ENCODE measurements at regions not wholly inside any gene's neighbourhood (a gene's known extent, or its start where the extent isn't known, plus 50 kb on each side); places are given as distances from the start of the nearest gene placed in this dataset.

DNA sequence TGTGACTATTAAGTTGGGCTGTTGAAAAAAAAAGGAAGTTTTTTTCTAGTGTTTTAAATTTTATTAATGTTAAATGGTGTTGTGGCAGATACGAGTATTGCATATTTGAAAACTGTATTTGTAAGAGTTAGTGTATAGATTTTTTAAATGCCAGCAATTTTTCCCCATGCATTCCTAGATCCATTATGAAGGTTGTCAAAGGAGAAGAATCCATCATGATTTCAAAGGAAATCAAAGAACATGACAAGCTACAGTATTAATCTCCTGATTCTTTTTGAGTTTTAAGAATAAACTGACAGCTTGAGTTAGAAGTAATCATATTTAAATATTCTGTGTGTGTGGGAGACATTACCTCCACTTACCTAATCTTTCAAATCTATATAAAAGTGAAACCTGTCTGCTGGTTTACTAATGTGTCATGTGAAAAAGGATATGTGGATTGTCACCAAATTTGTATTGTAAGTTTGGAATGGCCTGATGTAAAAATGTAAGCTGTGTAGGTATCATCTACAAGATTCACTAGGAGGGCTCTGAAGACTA, 111.0 kb upstream of the HS3ST5 start:
- no peaks in the 10 kb centered on the region for H3K27me3 ChIP-seq (ENCODE audit: control insufficient read depth in 2 of 2, insufficient read depth in 2 of 2, low read length in 2 of 2)
- no peak overlapping the region for H3K9ac ChIP-seq (replicated peaks; ENCODE audit: extremely low read depth, insufficient read depth, low read length)
- intact Hi-C loops (cut with micrococcal nuclease) (no loop called here), dilution Hi-C loops (cut with MboI; ENCODE audit: extremely low pct_ligation_motif_present, low sequenced_read_pairs) (no loop called here)
- no peaks in the 10 kb centered on the region for H3K4me1 ChIP-seq (ENCODE audit: control insufficient read depth, extremely low read depth, insufficient read depth, low read length)
- no TSS peak for BruUV-seq (replicated peaks)
- TF ChIP-seq, protein P1, sequence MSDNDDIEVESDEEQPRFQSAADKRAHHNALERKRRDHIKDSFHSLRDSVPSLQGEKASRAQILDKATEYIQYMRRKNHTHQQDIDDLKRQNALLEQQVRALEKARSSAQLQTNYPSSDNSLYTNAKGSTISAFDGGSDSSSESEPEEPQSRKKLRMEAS (IDR thresholded peaks at IDR 0.05; ENCODE audit: insufficient read depth, insufficient read length): no peak
- TF ChIP-seq FOS (IDR thresholded peaks at IDR 0.05; ENCODE audit: borderline replicate concordance, insufficient read depth, low read length) (no peak), EZH2 (IDR thresholded peaks at IDR 0.05; ENCODE audit: borderline replicate concordance, low read depth, low read length, severe bottlenecking) (no peak), POLR2A (IDR thresholded peaks at IDR 0.05; ENCODE audit: low read depth, low read length) (no peak)
- H2AFZ ChIP-seq (ENCODE audit: low read depth, low read length): no peak overlapping the region
- no peak overlapping the region for H3K4me3 ChIP-seq (replicated peaks in 1 of 3; ENCODE audit: insufficient read depth in 1 of 3, low read depth in 1 of 3, low read length in 3 of 3)
- FAIRE-seq (no peak), DNase-seq (ENCODE audit: low read depth, low spot score) (no peak)
- H3K27ac ChIP-seq (ENCODE audit: insufficient read depth, low read depth, low read length): no peak overlapping the region
- H3K4me2 ChIP-seq (ENCODE audit: insufficient read depth, low read length): no peak overlapping the region
- no peaks in the 10 kb centered on the region for H4K20me1 ChIP-seq (replicated peaks; ENCODE audit: control insufficient read depth, extremely low read depth, insufficient read depth, low read length)
- POLR2A ChIA-PET: no interaction called here
- H3K36me3 ChIP-seq (ENCODE audit: control insufficient read depth in 2 of 2, extremely low read depth in 1 of 2, insufficient read depth in 2 of 2, low read length in 2 of 2): no peaks in the 10 kb centered on the region
- CTCF ChIA-PET: no interaction called here
- no peaks in the 10 kb centered on the region for H3K9me1 ChIP-seq (replicated peaks; ENCODE audit: control insufficient read depth, extremely low read depth, insufficient read depth, low read length)
- H3K9me3 ChIP-seq (replicated peaks; ENCODE audit: control insufficient read depth, insufficient read depth, low read length): no peaks in the 10 kb centered on the region
- H3K79me2 ChIP-seq (ENCODE audit: control insufficient read depth, insufficient read depth, low read length): no peaks in the 10 kb centered on the region

DNA sequence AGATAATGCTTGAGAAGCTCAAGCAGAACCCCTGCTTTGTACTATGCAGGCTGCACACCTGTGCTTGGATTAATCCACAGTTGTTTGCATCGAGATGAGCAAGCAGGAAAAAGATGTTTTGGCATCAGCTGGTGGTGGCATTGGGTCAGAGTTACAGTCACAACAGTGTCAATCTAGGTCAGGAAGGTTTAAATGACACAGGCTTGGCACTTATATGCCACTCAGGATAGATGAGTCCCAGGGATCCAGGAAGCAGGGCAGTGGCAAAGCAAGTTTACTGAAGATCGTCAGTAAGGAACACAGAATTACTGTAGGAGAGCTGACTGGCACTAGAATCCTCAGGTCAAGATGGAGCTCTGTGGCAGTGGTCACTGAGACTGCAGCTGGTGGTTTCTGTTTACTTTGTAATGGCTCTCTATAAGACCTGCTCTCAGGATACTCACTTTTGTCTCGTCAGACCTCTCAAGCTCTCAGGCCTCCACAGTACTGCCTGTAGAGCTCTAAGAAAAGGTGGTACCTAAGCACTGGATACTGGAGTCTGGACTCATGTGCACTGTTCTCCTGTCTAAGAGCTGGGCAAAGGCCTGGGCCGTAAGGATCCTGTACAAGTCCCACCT, 110.1 kb upstream of the HS3ST5 start:
- no peak for TF ChIP-seq POLR2AphosphoS5 (IDR thresholded peaks at IDR 0.05; ENCODE audit: insufficient read depth, low read depth, low read length)
- TF ChIP-seq MYC (IDR thresholded peaks at IDR 0.05; ENCODE audit: low read depth, low read length): no peak
- no peak for TF ChIP-seq EZH2 (IDR thresholded peaks at IDR 0.05; ENCODE audit: borderline replicate concordance, low read depth, low read length, severe bottlenecking)
- TF ChIP-seq POLR2A (IDR thresholded peaks at IDR 0.05; ENCODE audit: low read depth, low read length): no peak
- no peak for TF ChIP-seq FOS (IDR thresholded peaks at IDR 0.05; ENCODE audit: borderline replicate concordance, insufficient read depth, low read length)
- no peak for TF ChIP-seq JUN (IDR thresholded peaks at IDR 0.05; ENCODE audit: borderline replicate concordance, insufficient read depth, insufficient read length, low read depth)
- TF ChIP-seq, protein P2, sequence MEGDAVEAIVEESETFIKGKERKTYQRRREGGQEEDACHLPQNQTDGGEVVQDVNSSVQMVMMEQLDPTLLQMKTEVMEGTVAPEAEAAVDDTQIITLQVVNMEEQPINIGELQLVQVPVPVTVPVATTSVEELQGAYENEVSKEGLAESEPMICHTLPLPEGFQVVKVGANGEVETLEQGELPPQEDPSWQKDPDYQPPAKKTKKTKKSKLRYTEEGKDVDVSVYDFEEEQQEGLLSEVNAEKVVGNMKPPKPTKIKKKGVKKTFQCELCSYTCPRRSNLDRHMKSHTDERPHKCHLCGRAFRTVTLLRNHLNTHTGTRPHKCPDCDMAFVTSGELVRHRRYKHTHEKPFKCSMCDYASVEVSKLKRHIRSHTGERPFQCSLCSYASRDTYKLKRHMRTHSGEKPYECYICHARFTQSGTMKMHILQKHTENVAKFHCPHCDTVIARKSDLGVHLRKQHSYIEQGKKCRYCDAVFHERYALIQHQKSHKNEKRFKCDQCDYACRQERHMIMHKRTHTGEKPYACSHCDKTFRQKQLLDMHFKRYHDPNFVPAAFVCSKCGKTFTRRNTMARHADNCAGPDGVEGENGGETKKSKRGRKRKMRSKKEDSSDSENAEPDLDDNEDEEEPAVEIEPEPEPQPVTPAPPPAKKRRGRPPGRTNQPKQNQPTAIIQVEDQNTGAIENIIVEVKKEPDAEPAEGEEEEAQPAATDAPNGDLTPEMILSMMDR (IDR thresholded peaks at IDR 0.05; ENCODE audit: extremely low read depth in 1 of 2, insufficient read depth in 1 of 2, low read depth in 1 of 2, low read length in 2 of 2): no peak
- TF ChIP-seq, protein P1 (IDR thresholded peaks at IDR 0.05; ENCODE audit: insufficient read depth, insufficient read length): no peak
- Histone ChIP-seq H3K27me3 (ENCODE audit: control insufficient read depth in 2 of 2, insufficient read depth in 2 of 2, low read length in 2 of 2) (no peaks in the 10 kb centered on the region), H4K20me1 (replicated peaks; ENCODE audit: control insufficient read depth, extremely low read depth, insufficient read depth, low read length) (no peaks in the 10 kb centered on the region), H3K9me3 (replicated peaks; ENCODE audit: control insufficient read depth, insufficient read depth, low read length) (no peaks in the 10 kb centered on the region), H3K36me3 (ENCODE audit: control insufficient read depth in 2 of 2, extremely low read depth in 1 of 2, insufficient read depth in 2 of 2, low read length in 2 of 2) (no peaks in the 10 kb centered on the region), H3K27ac (ENCODE audit: insufficient read depth, low read depth, low read length) (no peak overlapping the region), H3K9me1 (replicated peaks; ENCODE audit: control insufficient read depth, extremely low read depth, insufficient read depth, low read length) (no peaks in the 10 kb centered on the region), H3K4me3 (replicated peaks in 1 of 3; ENCODE audit: insufficient read depth in 1 of 3, low read depth in 1 of 3, low read length in 3 of 3) (no peak overlapping the region), H3K9ac (replicated peaks; ENCODE audit: extremely low read depth, insufficient read depth, low read length) (no peak overlapping the region), H3K4me2 (ENCODE audit: insufficient read depth, low read length) (no peak overlapping the region), H3K79me2 (ENCODE audit: control insufficient read depth, insufficient read depth, low read length) (no peaks in the 10 kb centered on the region), H3K4me1 (ENCODE audit: control insufficient read depth, extremely low read depth, insufficient read depth, low read length) (no peaks in the 10 kb centered on the region), H2AFZ (ENCODE audit: low read depth, low read length) (no peak overlapping the region)
- intact Hi-C loops (cut with micrococcal nuclease): no loop called here
- FAIRE-seq (no peak), DNase-seq (ENCODE audit: low read depth, low spot score) (no peak)
- BruUV-seq (replicated peaks): no TSS peak
- dilution Hi-C loops (cut with MboI; ENCODE audit: extremely low pct_ligation_motif_present, low sequenced_read_pairs): no loop called here
- ChIA-PET POLR2A (no interaction called here), CTCF (no interaction called here)
